OCI-LY3 (cell line): ENCODE measurements at regions not wholly inside any gene's neighbourhood (a gene's known extent, or its start where the extent isn't known, plus 50 kb on each side); places are given as distances from the start of the nearest gene placed in this dataset.

Experiments used
- CTCF ChIP-seq: fragments of 200-600, 300-600 bp; sonication (generic); IDR thresholded peaks from 2 replicates; pipeline ENCODE4 v1.5.1; 2014; ENCODE audit warnings: antibody characterized with exemption, low read length, low read depth
- EZH2phosphoT487 ChIP-seq: fragments of 200-600 bp; shearing (Covaris generic); IDR thresholded peaks from 2 replicates; pipeline ENCODE4 v1.6.1; 2018; ENCODE audit warnings: antibody characterized with exemption, mixed run types, low read depth

GRCh38 chr2:67515056-67515455 lies 117.9 kb downstream of the ETAA1 start:
- no peak for TF ChIP-seq EZH2phosphoT487
- no peak for TF ChIP-seq CTCF
